ENCODE measurements at regions not wholly inside any gene's neighbourhood (a gene's known extent, or its start where the extent isn't known, plus 50 kb on each side); places are given as distances from the start of the nearest gene placed in this dataset.

- TF ChIP-seq POLR2AphosphoS5 (IDR thresholded peaks at IDR 0.05; ENCODE audit: low read depth, low read length) (no peak), POLR2A (IDR thresholded peaks at IDR 0.05; ENCODE audit: low read depth, low read length) (no peak), TAF1 (IDR thresholded peaks at IDR 0.05; ENCODE audit: borderline replicate concordance, low read depth, low read length) (no peak)
Measured at GRCh38 chr2:14815201-14815600, 182.7 kb downstream of the LRATD1 start.

All from GM12892 (cell line).